ENCODE measurements at regions not wholly inside any gene's neighbourhood (a gene's known extent, or its start where the extent isn't known, plus 50 kb on each side); places are given as distances from the start of the nearest gene placed in this dataset.

GRCh38 chr7:8906396-8907075 is 473.1 kb downstream of the NXPH1 start:
- H3K4me3 ChIP-seq (ENCODE audit: low read depth, low read length), result no peak overlapping the region
- TF ChIP-seq, protein P1, sequence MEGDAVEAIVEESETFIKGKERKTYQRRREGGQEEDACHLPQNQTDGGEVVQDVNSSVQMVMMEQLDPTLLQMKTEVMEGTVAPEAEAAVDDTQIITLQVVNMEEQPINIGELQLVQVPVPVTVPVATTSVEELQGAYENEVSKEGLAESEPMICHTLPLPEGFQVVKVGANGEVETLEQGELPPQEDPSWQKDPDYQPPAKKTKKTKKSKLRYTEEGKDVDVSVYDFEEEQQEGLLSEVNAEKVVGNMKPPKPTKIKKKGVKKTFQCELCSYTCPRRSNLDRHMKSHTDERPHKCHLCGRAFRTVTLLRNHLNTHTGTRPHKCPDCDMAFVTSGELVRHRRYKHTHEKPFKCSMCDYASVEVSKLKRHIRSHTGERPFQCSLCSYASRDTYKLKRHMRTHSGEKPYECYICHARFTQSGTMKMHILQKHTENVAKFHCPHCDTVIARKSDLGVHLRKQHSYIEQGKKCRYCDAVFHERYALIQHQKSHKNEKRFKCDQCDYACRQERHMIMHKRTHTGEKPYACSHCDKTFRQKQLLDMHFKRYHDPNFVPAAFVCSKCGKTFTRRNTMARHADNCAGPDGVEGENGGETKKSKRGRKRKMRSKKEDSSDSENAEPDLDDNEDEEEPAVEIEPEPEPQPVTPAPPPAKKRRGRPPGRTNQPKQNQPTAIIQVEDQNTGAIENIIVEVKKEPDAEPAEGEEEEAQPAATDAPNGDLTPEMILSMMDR (IDR thresholded peaks at IDR 0.05; ENCODE audit: low read depth, low read length), result no peak

GRCh38 chr7:8908889-8909288 is 475.5 kb downstream of the NXPH1 start:
- H3K4me3 ChIP-seq (ENCODE audit: low read depth, low read length), result no peak overlapping the region
- TF ChIP-seq, protein P1 (IDR thresholded peaks at IDR 0.05; ENCODE audit: low read depth, low read length), result no peak

- no peak overlapping the region for H3K4me3 ChIP-seq (ENCODE audit: low read depth, low read length)
- TF ChIP-seq, protein P1 (IDR thresholded peaks at IDR 0.05; ENCODE audit: low read depth, low read length), result no peak
These were observed 480.3 kb downstream of the NXPH1 start for GRCh38 chr7:8913682-8914081.

GRCh38 chr7:8921807-8922206 is 488.4 kb downstream of the NXPH1 start:
- no peak overlapping the region for H3K4me3 ChIP-seq (ENCODE audit: low read depth, low read length)
- TF ChIP-seq, protein P1 (IDR thresholded peaks at IDR 0.05; ENCODE audit: low read depth, low read length), result no peak

GRCh38 chr7:8922726-8923125 is 489.3 kb downstream of the NXPH1 start:
- H3K4me3 ChIP-seq (ENCODE audit: low read depth, low read length), result no peak overlapping the region
- TF ChIP-seq, protein P1 (IDR thresholded peaks at IDR 0.05; ENCODE audit: low read depth, low read length), result no peak

DNA sequence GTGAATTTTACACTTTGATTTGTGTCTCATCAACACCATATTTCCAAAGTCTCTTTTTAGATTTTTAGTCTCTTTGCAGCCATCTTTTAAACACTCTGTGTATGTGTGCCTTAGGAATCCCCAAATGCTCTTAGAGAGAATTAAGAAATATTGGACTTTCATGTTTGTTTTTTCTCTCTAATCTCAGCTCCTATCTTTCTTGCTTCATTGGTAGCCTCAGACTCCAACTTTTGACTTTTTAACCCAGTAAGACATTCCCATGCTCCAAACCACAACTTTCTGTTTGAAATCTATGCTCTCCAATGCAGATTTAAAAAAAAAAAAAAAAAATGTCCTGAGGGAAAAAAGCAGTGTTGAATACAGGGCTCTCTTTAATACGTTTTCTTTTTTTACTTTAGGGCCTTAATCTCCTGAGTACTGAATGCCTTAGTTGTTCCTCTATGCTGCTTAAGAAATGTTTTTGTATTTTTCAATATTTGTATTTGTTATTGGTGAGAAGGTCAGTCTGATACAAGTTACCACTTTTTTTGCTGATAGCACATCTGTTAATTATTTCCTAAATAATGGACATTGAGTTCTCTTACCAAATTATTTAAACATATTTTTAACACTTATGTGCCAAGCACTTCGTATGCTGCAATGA is 489.9 kb downstream of the NXPH1 start:
- no peak overlapping the region for H3K4me3 ChIP-seq (ENCODE audit: low read depth, low read length)
- TF ChIP-seq, protein P1 (IDR thresholded peaks at IDR 0.05; ENCODE audit: low read depth, low read length), result no peak

GRCh38 chr7:8931906-8932646 is 498.7 kb downstream of the NXPH1 start:
- no peak overlapping the region for H3K4me3 ChIP-seq (ENCODE audit: low read depth, low read length)
- TF ChIP-seq, protein P1 (IDR thresholded peaks at IDR 0.05; ENCODE audit: low read depth, low read length), result no peak
